ENCODE measurements at regions not wholly inside any gene's neighbourhood (a gene's known extent, or its start where the extent isn't known, plus 50 kb on each side); places are given as distances from the start of the nearest gene placed in this dataset.

DNA sequence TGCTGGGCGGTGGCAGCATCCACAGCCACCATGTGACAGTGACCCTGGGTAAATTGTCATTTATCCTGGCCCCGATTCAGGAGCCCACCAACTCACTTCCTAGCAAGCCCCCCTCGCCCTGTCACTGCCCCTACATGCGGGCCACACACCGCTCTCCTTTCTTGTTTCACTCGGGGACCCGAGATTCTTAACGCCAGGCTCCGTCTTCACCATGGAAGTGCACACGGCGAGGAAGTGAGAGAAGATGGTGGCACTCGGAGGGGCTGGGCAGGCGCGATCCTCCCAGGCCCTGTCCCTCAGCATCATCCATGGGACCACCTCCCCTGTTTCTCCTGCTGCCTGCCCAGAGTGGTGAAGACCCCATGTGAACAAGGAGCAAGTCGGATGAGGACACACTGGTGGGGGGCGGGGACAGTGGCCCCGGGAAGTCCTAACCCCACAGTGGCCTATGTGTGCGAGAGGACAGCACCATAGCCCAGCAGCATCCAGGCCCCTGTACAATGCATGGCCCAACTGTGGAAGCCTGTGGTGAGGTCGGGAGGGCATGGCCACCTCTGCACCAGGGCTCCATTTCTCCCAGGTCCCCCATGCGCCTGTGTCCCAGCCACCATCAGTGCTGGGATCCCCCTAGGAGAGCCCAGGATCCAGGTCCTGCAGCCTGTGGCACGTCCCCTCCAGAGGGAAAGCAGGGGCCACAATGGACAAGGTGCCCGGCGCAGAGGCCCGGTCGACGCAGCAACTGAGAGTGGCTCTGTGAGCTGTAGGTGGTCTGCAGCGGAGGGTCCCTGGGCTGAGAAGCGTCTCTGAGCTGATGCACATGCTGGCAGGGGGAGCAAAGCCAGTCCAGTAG is 262.8 kb downstream of the BRD1 start:
- TF ChIP-seq, protein P1, sequence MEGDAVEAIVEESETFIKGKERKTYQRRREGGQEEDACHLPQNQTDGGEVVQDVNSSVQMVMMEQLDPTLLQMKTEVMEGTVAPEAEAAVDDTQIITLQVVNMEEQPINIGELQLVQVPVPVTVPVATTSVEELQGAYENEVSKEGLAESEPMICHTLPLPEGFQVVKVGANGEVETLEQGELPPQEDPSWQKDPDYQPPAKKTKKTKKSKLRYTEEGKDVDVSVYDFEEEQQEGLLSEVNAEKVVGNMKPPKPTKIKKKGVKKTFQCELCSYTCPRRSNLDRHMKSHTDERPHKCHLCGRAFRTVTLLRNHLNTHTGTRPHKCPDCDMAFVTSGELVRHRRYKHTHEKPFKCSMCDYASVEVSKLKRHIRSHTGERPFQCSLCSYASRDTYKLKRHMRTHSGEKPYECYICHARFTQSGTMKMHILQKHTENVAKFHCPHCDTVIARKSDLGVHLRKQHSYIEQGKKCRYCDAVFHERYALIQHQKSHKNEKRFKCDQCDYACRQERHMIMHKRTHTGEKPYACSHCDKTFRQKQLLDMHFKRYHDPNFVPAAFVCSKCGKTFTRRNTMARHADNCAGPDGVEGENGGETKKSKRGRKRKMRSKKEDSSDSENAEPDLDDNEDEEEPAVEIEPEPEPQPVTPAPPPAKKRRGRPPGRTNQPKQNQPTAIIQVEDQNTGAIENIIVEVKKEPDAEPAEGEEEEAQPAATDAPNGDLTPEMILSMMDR (IDR thresholded peaks at IDR 0.05), result no peak
- Histone ChIP-seq H3K4me3 (no peak overlapping the region), H3K9me3 (no peaks in the 10 kb centered on the region), H3K27me3 (no peaks in the 10 kb centered on the region), H3K4me1 (no peaks in the 10 kb centered on the region), H3K36me3 (no peaks in the 10 kb centered on the region), H3K27ac (no peak overlapping the region)
- intact Hi-C loops (cut with DNase I), result no loop called here
- DNase-seq (peak in 2 of 4 donors; percentile 22 to 28), ATAC-seq (no peak)

DNA sequence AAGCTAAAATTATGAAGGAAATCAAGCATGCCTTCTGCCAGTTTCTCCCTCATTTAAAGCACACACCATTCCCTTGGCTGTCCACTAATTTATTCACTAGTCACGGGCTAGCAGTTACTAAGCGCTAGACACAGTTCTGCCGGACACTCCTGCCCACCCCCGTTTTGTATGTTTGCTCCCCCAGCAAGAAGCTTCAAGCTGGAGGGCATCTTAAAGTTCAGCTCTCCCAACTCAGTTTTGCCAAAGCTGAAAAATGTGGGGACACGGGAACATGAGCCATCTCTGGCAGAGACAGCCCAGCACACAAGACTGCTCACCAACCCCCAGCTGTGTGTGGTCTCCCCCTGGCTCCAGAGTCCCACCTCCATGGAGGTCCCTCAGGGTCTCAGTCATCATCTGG is 263.6 kb downstream of the BRD1 start:
- ATAC-seq (no peak), DNase-seq (peak in 1 of 4 donors; percentile 15)
- Histone ChIP-seq H3K36me3 (no peaks in the 10 kb centered on the region), H3K27me3 (no peaks in the 10 kb centered on the region), H3K27ac (no peak overlapping the region), H3K4me3 (no peak overlapping the region), H3K4me1 (no peaks in the 10 kb centered on the region), H3K9me3 (no peaks in the 10 kb centered on the region)
- intact Hi-C loops (cut with DNase I), result no loop called here
- TF ChIP-seq, protein P1 (IDR thresholded peaks at IDR 0.05), result no peak

DNA sequence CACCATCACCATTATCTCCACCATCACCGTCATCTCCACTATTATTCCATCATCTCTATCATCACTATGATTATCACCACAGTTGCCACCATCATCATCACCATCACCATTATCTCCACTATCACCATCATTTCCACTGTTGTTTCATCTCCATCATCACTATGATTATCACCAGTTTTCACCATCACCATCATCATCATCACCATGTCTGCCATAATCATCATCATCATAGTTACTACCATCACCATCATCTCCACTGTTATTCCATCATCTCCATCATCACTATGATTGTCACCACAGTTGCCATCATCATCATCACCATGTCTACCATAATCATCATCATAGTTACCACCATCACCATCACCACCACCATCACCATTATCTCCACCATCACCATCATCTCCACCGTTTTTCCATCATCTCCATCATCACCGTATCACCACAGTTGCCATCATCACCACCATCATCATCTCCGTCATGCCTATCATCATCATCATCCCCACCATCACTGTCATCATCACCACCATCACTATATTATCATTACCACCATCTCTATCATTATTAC is 264.9 kb downstream of the BRD1 start:
- intact Hi-C loops (cut with DNase I), result no loop called here
- ATAC-seq (no peak), DNase-seq (no peak)
- Histone ChIP-seq H3K36me3 (no peaks in the 10 kb centered on the region), H3K27ac (no peak overlapping the region), H3K9me3 (no peaks in the 10 kb centered on the region), H3K27me3 (no peaks in the 10 kb centered on the region), H3K4me1 (no peaks in the 10 kb centered on the region), H3K4me3 (no peak overlapping the region)
- TF ChIP-seq, protein P1 (IDR thresholded peaks at IDR 0.05), result no peak

DNA sequence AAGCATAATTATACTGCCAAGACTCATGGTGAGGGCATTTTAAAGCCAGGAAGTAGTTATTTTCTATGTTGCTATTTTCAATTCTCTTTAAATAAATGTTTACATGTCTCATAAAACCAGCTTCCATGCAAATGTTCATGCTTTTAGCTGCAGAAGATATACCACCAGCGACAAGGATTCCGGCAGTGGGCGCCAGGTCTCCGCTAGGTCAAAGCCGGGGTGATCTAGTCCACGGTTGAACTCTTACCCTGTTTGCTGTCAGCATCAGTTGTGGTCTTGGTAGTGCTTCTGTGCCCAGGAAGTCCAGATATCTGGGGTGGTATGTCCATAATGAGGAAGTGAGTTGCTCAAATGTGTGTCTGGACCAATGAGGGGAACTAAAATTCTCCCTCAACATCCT is 265.7 kb downstream of the BRD1 start:
- intact Hi-C loops (cut with DNase I), result no loop called here
- H3K27ac ChIP-seq, result no peak overlapping the region
- H3K4me3 ChIP-seq, result no peak overlapping the region
- H3K4me1 ChIP-seq, result no peaks in the 10 kb centered on the region
- DNase-seq, result peak in 2 of 4 donors; percentile 9 to 54
- no peaks in the 10 kb centered on the region for H3K9me3 ChIP-seq
- ATAC-seq, result no peak
- TF ChIP-seq, protein P1 (IDR thresholded peaks at IDR 0.05), result no peak
- H3K27me3 ChIP-seq, result no peaks in the 10 kb centered on the region
- no peaks in the 10 kb centered on the region for H3K36me3 ChIP-seq

DNA sequence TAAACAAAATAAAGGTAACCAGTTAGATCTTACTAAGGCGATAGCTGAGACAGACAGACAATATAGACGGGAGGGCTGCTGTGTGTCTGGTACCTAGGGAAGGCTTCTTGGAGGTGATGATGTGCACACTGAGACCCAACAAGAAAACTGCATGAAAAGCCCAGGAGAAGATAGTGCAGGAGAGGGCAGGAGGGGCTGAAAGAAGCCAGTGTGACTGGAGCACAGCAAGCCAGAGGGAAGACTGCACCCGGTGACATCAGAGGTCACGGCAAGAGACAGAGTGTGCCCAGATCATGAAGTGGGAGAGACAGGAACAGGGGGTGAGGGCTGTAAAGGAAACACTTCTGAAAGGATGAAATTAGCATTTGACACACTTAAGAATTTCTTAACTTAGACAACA is 266.3 kb downstream of the BRD1 start:
- Histone ChIP-seq H3K9me3 (no peaks in the 10 kb centered on the region), H3K4me1 (no peaks in the 10 kb centered on the region), H3K27ac (no peak overlapping the region), H3K36me3 (no peaks in the 10 kb centered on the region), H3K4me3 (no peak overlapping the region), H3K27me3 (no peaks in the 10 kb centered on the region)
- TF ChIP-seq, protein P1 (IDR thresholded peaks at IDR 0.05), result no peak
- DNase-seq, result peak in 2 of 4 donors; percentile 3 to 15
- no peak for ATAC-seq
- intact Hi-C loops (cut with DNase I), result no loop called here

All from left lung (tissue), 4 donors.